ENCODE measurements at regions not wholly inside any gene's neighbourhood (a gene's known extent, or its start where the extent isn't known, plus 50 kb on each side); places are given as distances from the start of the nearest gene placed in this dataset.

DNA sequence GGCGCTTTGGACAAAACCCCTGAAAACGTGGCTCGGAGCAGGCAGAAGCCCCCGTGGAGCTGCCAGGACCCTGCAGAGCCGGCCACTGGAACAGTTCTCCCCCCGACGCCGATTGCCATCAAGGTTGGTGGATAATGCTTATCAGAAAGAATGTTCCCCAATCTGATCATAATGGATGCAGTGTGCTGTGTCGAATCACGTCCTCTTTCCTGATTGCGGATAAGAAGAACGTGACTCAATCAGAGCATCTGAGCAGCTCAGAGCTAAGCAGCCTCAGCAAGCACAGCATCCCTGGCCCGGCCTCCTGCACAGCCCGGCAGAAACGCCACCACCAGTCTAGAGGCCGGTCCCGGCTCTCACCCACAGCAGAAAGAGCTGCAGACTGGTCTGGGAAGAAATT is 488.0 kb downstream of the EIPR1 start:
- no peak for DNase-seq

DNA sequence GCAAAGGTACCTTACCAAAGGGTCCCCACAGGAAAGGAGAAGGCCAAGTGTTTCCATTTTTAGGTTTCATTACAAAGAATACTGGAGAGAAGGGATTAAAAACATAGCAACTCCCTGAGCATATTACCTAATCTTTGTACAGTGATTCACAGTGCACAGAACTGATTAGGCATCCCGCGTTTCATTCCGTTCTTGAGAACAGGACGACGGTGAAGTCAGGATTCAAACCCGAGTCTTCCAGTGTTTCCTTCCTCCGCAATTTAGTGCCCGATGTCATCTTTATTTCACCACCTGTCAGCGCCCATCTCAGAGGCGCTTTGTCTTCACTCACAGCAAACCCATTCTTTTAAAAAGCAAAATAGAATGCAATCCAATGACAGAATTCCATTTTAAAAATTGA is 488.5 kb downstream of the EIPR1 start:
- no peak for DNase-seq

DNA sequence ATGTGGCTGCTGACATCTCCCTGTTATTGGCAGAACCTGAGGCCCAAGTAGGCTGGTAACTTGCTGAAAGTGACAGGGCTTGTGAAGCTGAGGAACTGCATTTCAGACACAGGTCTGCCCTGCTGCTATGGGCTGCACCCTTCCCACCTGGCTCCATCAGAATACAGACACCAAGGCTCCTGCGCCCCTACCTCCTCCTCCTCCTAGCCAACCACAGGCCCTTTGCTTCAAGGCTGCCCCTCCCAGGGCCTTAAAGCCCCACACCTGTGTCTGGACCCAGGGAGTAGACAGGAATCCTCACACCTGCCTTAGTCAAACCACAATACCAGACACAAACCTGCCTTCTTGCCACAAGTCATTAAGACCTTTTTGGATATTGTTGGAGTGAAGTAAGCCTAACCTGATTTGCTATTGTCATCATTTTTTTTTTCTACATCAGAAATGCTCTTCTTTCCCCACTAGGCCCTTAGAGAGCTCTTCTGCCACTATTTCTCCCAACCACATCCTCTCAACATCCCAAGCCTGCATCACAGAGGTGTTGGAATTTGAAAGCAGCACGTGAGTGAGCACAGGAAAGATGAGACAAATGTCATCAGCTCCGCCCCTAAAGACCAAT is 489.7 kb downstream of the EIPR1 start:
- DNase-seq: no peak

DNA sequence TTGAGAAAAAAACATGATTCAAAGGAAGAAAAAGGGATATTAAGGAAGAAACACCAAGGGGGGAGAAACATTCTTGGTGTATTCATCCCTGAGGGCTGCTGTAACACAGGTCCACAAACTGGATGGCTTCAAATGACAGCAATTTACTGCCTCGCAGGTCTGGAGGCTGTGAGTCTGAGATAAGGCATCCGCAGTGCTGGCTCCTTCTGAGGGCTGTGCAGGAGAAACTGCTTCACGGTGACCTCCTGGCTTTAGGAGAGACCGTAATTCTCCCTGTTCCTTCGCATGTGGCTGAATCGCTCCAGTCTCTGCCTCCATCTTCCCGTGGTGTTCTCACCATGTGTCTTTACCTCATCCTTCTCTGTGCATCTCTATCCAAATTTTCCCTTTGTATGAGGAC is 490.7 kb downstream of the EIPR1 start:
- no peak for DNase-seq

DNA sequence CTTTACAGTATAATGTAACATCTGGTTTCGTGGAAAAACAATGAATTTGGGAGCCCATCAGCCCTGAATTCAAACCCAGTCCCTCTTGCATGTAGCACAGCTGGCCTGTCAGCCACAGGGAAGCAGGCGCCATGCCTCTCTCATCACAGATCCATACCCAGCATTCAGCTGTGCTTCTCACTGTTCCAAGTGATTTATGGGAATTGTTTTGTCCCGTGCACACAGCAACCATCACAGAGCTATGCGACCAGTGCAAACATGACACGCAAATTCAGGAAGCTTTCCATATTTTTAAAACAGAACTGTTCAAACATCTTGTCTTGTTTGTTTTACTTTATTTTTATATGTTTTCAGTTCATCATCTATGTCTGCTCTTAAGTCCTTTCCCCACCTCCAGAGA is 496.1 kb downstream of the EIPR1 start:
- no peak for DNase-seq

DNA sequence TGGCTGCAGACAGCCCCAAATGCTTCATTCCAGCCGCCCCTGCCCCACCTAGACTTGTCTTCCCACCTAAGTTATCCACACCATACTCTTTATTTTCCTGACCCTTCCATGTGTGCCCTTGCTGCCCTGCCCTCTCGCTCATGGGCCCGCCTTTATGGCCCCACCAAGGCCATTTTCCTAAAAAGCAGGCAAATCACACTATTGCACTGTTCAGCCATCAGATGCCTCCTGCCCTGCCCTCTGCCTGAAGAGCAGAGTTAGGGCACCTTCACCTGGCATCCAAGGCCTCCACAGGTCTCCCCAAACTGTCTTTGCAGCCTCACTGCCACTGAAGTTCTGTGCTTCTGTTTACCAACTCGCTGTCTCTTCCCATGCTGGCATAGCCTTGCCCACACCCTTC is 496.7 kb downstream of the EIPR1 start:
- no peak for DNase-seq

DNA sequence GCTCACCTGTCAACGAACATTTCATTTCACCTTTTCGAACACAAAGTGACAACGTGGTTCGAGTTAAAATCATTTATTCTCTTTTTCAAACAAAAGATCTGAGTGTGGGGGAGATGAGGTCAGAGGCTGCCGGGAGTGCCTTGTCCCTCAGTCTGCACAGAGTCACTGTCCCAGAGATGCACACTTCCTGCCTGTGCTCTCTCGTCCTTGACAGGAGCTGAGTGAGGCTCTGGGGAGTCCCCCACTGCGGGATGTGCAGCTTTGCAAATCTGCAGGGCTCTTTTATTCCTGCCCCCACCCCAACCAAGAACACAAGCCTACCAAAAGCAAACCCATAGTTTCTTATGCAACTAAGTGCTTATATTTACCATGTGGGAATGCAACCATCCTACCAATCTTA is 497.8 kb downstream of the EIPR1 start:
- DNase-seq: no peak

DNA sequence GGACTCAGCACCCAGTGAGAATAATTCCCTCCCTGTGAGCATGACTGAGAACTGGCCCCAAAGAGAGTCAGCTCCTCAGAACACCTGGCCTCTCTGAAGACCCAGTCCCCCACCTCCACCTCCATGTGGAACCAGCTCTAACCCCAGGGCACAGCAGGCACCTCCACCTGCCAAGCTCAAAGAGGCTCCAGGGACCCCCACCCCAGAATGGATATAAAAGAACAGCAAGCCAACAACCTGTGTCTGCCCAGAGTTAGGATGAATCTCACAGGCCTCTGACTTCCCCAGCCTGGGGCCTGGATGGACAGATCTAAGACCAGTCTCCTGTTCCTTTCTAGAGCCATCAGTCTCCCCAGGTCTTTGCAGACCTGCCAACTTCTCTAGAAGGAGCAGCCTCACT is 498.5 kb downstream of the EIPR1 start:
- DNase-seq: no peak

DNA sequence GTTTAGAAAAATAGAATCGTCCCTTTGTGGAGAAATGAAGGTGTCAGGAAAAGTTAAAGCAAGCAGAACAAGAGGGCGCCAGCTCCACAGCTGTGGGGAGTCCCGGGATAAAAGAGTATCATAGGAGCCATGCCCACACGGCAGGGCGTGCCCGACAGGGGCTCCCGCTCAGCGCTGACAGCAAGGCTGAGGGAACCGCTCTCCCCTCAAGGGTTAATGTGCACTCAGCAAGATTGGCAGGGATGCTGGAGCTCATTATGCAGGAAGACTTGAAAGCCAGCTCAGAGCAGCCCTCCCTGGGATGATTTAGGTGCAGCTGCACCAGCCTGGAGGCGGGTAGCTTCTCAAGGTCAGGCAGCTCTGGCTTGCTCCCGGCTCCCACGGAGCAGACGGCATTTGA is 500.2 kb downstream of the EIPR1 start:
- no peak for DNase-seq

DNA sequence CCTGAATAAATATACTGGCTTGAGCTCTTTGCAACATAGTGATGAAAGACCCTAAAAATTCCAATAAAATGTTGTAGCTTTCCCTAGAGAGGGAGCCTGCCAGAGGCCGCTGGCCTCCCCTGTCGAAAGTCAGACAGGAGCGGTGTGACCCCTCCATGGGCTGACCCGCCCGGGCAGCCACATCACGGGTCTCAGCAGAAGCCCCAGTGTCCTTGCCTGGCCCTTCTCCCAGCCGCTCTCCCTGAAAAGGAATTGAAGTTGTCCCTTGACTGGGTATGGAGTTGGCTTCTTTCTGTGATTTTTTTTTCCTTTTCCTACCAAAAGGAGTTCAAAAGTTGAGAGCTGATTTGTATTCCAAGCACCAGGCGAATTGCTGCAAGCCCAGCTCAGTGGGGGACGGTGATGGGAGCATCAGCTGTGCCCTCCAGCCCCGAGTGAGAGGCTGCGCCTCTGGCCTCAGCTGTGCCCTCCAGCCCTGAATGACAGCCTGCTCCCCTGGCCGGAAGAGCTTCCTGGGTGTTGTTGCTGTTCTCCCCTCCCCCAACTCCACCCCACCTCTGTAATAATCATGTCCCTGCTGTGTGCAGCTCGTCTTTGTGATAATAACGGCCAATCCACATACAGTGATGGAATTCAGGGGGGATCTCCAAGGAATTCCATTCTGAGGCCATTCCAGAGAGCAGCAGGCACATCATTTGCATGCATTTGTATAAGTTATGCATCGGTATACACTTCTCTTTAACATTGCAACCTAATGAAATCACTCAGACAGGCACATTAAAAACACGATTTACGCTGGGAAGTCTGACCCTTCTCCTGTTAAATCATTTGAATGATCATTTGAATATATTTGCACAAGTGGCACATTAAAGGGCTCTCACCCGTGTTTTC is 501.0 kb downstream of the EIPR1 start:
- no peak for DNase-seq

DNA sequence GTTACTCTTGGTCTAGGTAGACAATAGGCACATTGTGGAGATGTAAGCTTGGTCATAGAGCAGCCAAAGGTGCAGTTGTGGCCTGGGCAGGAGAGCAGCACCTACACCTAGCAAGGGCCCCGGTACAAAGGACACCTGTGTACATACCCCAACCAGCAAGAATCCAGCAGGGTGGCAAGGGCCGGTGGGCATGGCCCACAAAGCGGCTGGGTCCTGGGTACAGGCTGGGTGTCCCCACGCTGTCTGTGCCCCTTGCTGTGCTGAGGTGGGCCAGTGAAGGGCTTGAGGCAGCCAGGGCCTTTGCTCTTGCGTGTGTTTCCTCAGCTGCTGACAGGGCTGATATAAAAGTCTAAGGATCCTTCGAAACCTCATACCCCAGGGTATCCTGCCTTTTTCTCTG is 501.8 kb downstream of the EIPR1 start:
- peak; percentile 37 for DNase-seq

DNA sequence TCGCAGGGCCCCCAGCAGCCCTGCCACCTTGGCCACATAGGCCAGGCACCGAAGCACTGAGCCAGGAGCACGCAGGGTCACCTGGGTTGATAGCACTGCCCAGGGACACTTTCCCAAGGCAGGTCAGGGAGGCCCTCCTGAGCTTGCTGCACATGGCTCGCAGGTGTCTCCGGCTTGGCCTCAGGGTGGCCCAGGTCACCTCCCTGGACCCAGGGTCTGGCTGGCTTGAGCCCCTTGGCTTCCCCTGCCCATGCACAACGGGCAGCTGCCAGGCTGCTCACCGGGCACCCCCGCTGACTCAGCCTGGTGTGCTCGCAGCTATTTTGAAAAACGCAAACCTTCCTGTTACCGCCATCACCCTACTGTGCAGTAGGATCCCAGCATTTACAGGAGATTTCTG is 502.3 kb downstream of the EIPR1 start:
- peak; percentile 34 for DNase-seq

DNA sequence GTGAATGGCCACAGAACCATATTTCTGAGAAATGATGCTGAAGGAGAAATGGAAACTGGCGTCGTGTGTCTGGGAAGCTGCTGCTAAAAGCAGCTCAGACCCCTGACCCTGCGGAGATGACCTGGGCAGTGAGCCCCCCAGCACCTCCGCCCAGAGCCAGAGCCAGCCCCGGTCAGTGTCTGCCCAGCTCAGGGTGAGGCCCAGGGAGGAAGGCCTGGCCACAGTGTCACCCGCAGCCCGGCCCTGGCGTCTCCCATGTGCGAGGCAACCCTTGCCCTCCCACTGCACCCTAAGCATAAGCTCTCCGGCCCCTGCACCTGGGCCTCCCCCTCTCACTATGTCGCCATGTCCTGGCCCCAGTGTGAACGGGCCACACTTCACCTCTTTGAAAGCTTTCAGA is 502.8 kb downstream of the EIPR1 start:
- no peak for DNase-seq

DNA sequence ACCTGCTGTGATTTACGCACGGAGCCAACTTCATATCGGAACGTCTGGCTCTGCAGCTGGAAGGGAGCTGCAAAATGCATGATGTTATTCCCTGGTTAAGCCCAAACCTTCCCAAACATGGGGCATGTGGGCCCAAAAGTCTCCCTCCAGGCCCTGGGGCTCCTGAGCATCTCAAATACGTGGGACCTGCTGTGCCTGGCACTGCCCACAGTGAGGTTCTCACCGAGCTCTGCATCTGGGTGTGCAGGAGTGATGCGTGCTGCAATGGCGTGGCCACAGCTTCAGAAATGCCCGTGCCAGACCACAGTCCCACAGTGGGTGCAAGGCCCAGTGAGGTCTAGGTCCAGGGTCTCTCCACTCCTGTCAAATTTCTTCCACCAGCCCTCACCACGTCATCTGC is 503.3 kb downstream of the EIPR1 start:
- DNase-seq: peak; percentile 7

DNA sequence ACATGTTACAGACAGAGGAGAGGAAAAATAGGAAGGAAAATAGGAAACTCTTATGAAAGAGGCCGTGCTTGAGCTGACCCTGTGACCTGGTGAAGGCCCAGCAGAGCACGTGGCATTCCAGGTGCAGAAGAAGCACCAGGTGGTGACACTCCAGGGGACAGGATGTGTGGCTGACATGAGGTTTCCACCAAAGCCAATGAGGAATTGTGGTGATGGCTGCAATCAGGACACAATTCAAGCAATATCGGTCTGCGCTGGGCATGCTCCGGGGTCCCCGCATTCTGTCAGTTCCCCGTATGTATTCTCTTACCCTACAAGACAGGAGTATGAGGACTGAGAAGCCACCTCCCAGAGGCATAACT is 504.2 kb downstream of the EIPR1 start:
- DNase-seq: no peak

DNA sequence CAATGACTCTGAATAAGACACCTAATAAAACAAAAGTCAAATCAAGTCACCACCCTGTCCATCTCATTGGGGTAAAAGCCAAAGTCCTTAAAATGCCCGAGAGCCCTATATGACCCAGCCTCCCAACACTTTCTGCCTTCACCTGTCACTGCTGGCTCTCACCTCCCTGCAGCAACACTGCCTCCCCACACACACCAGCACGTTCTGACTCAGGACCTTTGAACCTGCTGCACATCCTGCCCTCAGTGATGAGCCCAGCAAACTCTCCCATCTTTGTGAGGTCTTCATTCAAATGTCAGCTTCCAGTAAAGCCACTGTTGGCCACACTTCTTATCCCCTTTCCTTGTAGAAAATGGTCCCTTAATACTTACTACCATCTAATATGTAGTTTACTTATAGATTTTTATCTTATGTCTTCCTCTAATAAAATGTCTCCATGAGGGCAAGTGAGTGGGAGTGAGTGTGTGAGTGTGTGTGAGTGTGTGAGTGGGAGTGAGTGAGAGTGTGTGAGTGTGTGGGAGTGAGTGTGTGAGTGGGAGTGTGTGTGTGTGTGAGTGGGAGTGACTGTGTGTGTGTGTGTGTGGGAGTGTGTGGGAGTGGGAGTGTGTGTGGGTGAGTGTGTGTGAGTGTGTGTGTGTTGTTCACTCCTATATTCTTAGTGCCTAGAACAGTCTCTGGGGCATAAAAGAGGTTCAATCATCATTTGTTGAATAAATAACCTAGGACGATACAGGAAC is 504.7 kb downstream of the EIPR1 start:
- peak; percentile 34 for DNase-seq

DNA sequence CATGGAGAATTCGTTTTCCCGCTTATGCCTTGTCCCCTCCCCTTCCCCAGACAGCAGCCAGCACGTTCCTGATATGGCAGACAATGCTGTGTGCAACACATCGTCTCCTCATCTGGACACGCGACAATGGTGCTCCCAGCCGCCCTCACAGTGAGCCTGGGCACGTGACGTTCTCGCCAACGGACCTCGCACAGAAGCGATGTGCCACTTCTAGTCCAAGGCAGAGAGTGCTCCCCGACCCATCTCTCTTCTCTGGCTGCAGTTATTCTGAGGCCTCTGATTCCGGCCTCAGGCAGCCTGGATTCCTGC is 505.4 kb downstream of the EIPR1 start:
- no peak for DNase-seq

DNA sequence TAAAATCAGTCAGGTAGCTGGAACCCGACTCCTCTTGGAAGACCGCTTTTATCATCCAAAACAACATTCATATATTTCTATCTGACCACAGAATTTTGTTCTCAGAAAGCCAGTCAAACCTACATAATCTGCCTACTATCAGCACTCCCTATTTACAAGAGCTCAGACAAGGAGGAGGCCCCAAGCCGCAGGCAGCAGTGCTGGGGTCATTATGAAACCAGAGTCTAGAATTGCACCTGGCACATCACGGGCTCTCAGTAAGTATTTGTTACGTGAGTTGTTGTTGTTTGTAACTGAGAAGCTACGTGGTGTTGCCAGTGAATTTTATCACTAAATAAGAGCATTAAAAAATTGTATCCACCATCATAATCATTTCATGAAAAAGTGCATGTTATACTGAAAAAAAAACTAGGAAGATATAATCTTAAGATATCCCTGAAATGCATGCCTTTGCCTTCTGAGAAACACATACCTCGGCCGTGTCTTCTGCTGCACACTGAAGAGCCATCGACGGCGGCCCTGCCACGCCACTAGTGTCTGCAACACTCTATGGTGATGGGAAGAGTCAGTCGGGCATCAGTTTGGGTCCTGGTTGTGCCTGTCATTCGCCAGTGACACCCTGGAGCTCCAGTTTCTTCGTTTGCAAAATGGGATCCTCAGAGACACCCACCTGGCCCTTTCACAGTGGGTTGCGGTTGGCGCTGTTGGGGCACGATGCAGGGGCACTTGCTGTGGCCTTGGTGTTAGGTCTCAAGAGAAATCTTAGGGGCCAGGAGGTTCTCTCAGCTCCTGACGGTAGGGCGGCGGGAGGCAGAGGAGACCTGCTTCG is 505.9 kb downstream of the EIPR1 start:
- no peak for DNase-seq

DNA sequence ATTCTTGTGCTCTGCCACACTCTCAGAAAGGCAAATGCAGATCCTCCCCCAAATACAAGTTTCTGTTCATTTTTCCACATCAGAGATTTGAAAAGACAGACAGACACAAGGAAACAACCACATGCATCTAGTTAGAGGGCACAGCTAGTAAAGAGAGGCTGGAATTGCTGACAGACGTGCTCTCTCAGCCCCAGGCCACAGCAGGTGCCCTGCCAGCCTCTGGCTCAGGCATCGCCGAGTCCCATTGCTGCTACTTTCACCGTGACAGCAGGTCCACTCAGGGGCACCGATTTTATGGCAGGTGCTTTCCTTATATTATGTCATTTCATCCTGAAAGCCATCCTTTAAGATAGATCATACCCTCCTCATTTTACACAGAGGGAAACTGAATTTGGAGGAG is 507.5 kb downstream of the EIPR1 start:
- DNase-seq: no peak

DNA sequence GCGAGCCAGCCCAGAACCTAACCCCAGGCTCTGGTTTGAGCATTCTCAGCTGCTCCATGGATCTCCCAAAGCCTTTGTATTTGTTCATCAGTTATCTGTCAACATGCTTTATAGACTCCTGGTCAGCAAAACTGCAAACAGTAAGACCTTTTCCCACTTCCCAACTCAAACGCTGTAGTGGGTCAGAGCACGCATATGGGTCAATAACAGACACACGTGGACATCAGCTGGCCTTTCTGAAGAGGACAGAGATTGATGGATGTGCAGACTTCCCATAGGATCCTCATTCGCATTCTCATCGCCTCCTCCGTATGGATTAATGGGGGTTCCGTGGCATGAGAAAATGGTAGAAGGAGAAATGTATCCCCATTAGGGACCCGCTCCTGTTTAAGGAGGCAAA is 508.1 kb downstream of the EIPR1 start:
- DNase-seq: no peak

DNA sequence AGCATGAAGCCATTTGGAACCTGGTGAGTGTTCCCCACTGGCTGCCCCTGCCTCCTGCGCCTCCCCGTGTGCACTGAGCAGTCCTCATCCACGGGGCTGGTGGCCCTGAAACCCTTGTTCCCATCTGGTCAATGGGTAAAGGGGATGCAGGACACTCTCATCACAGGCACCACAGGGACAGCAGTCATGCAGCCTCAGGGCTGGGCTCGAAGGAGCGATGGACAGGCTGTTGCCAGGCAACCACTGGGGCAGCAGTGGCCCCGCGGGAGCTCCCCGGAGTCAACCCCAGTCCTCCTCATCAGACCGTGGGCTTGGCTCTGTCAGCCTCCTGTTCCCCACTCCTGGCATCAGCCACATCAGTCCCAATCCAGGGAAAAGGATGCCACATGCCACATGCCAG is 509.5 kb downstream of the EIPR1 start:
- DNase-seq: no peak

DNA sequence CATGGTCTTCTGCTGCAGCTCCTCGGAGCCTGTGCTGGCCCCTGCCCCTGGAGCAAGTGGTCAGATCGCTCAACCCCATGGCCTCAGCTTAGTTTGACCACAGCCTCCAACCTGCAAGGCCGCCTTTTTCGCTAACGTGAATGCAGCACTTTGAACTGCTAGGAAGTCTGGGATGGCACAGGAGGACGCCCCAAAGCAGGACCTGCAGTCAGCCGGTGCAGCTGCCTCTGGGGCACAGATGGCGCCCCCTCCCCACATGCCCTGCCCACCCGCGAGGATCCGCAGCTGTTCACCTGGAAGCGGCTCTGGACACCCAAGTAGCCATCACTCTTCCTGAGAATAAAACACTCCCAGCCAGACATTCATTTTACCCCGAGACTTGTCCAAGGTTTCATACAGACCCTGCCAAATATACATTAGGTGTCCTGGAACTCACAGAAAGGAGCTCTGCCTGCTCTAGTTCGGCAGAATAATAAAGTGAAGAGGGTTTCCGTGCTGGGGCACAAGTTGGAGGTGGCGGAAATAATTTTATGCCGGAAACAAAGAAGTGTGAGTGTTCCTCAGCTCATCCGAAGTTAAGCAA is 510.1 kb downstream of the EIPR1 start:
- DNase-seq: no peak

DNA sequence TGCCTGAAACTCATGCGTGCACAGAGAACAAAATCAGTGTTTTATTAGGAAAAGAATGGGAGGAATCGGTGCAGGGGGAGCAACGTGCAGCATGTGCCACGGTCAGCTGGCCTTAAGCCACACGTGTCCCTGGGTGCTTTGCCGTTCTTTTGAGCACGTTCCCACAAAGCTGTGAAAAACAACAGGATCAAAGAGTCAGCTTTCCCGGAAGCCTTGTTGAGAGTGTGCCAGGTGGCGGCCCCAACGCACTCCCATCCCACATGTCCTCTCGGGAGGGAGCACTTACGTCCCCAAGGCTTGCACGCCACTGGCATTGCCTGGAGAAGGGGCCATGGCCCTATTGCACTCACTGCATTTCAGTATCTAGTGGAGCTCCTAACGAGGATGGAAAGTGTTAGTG is 511.2 kb downstream of the EIPR1 start:
- DNase-seq: no peak

Data from right forelimb (tissue), 1 donor.